Endothelial cell of umbilical vein (primary cell): ENCODE measurements at regions not wholly inside any gene's neighbourhood (a gene's known extent, or its start where the extent isn't known, plus 50 kb on each side); places are given as distances from the start of the nearest gene placed in this dataset.

Experiments
- BruUV-seq: library from RNA; stranded (reverse); fragments of 400-500 nt; replicated peaks from 2 replicates; lab custom pipeline; 2021; lab: Mats Ljungman, UMichigan
- CTCF ChIA-PET: fragments of 300-600, 350-600 bp; sonication (Branson Sonifier 250); formaldehyde crosslinking; loops from one replicate; lab custom pipeline; 2021; ENCODE audit warnings: antibody characterized with exemption, inconsistent platforms; lab: Charles Lee
- POLR2A ChIA-PET: fragments of 300-600, 350-600 bp; sonication (Branson Sonifier 250); formaldehyde crosslinking; loops from one replicate; lab custom pipeline; 2021; ENCODE audit warnings: antibody characterized with exemption, inconsistent platforms; lab: Charles Lee
- DNase-seq: peaks from one replicate; pipeline ENCODE4 v3.0.0-alpha.2; 2011; ENCODE audit warnings: low read depth, low spot score
- FAIRE-seq: peaks from 2 replicates; lab custom pipeline; 2011; peaks lifted over from hg19 to GRCh38; lab: Jason Lieb, UNC
- H2AFZ ChIP-seq: 2 replicates; pipeline ENCODE4 v1.6.0; 2012; ENCODE audit warnings: low read depth, low read length, control low read depth, inconsistent platforms
- H3K27ac ChIP-seq: 2 replicates; pipeline ENCODE4 v1.5.1; 2011; ENCODE audit warnings: low read depth, mild to moderate bottlenecking, control low read depth, low read length, moderate library complexity; ENCODE audit not compliant: insufficient read depth
- H3K27me3 ChIP-seq, 2 experiments: 2 replicates each; pipeline versions ENCODE4 v1.6.0 to v1.6.1; 2011; ENCODE audit warnings: low read length in 2 of 2, mixed read lengths in 1 of 2; ENCODE audit not compliant: control insufficient read depth in 2 of 2, insufficient read depth in 2 of 2
- H3K36me3 ChIP-seq, 2 experiments: 2 replicates in 1 of 2; 3 replicates in 1 of 2; pipeline ENCODE4 v1.5.1; 2011; ENCODE audit warnings: low read length in 2 of 2, mild to moderate bottlenecking in 1 of 2, moderate library complexity in 1 of 2; ENCODE audit not compliant: control insufficient read depth in 2 of 2, insufficient read depth in 2 of 2; ENCODE audit errors: extremely low read depth in 1 of 2
- H3K4me1 ChIP-seq: 3 replicates; pipeline ENCODE4 v1.5.1; 2011; ENCODE audit warnings: mild to moderate bottlenecking, low read length; ENCODE audit not compliant: control insufficient read depth, insufficient read depth; ENCODE audit errors: extremely low read depth
- H3K4me2 ChIP-seq: 2 replicates; pipeline ENCODE4 v1.6.1; 2011; ENCODE audit warnings: low read length, control low read depth, mixed read lengths; ENCODE audit not compliant: insufficient read depth
- H3K4me3 ChIP-seq, 3 experiments: fragments of 200-600 bp in 1 of 3; sonication (generic), shearing (Covaris generic) in 1 of 3; replicated peaks in 1 of 3; 2 replicates each; pipeline ENCODE4 v1.5.1; 2011 to 2016; ENCODE audit warnings: control low read depth in 3 of 3, low read length in 3 of 3, mild to moderate bottlenecking in 2 of 3, inconsistent platforms in 1 of 3, low read depth in 1 of 3, moderate library complexity in 1 of 3; ENCODE audit not compliant: insufficient read depth in 1 of 3
- H3K79me2 ChIP-seq: 2 replicates; pipeline ENCODE4 v1.6.0; 2012; ENCODE audit warnings: low read length, inconsistent platforms; ENCODE audit not compliant: control insufficient read depth, insufficient read depth
- H3K9ac ChIP-seq: replicated peaks from 2 replicates; pipeline ENCODE3; 2011; ENCODE audit warnings: low read length, control low read depth; ENCODE audit not compliant: insufficient read depth; ENCODE audit errors: extremely low read depth
- H3K9me1 ChIP-seq: replicated peaks from 3 replicates; pipeline ENCODE4 v1.6.0; 2011; ENCODE audit warnings: mild to moderate bottlenecking, low read length; ENCODE audit not compliant: control insufficient read depth, insufficient read depth; ENCODE audit errors: extremely low read depth
- H3K9me3 ChIP-seq: replicated peaks from 2 replicates; pipeline ENCODE4 v1.5.1; 2012; ENCODE audit warnings: low read length, inconsistent platforms; ENCODE audit not compliant: control insufficient read depth, insufficient read depth
- H4K20me1 ChIP-seq: replicated peaks from 2 replicates; pipeline ENCODE3; 2011; ENCODE audit warnings: mild to moderate bottlenecking, low read length; ENCODE audit not compliant: control insufficient read depth, insufficient read depth; ENCODE audit errors: extremely low read depth
- EZH2 ChIP-seq: IDR thresholded peaks from 2 replicates; pipeline ENCODE4 v1.6.1; 2012; ENCODE audit warnings: borderline replicate concordance, low read depth, mild to moderate bottlenecking, moderate library complexity, low read length, inconsistent platforms; ENCODE audit not compliant: severe bottlenecking
- FOS ChIP-seq: IDR thresholded peaks from 2 replicates; pipeline ENCODE4 v1.6.1; 2011; ENCODE audit warnings: mild to moderate bottlenecking, low read length, moderate library complexity, borderline replicate concordance; ENCODE audit not compliant: insufficient read depth
- GATA2 ChIP-seq: IDR thresholded peaks from 2 replicates; pipeline ENCODE4 v1.7.0; 2011; ENCODE audit warnings: low read depth, mild to moderate bottlenecking, moderate library complexity, mixed read lengths, low read length; ENCODE audit not compliant: insufficient read length, insufficient read depth
- JUN ChIP-seq: IDR thresholded peaks from 2 replicates; pipeline ENCODE4 v1.6.1; 2011; ENCODE audit warnings: borderline replicate concordance, low read depth; ENCODE audit not compliant: insufficient read length, insufficient read depth
- MYC ChIP-seq: IDR thresholded peaks from one replicate; pipeline ENCODE4 v1.6.1; 2011; ENCODE audit warnings: mild to moderate bottlenecking, low read depth, low read length
- POLR2A ChIP-seq: IDR thresholded peaks from 2 replicates; pipeline ENCODE4 v1.6.1; 2012; ENCODE audit warnings: low read depth, mild to moderate bottlenecking, control low read depth, low read length
- POLR2AphosphoS5 ChIP-seq: IDR thresholded peaks from 2 replicates; pipeline ENCODE4 v1.6.1; 2012; ENCODE audit warnings: low read depth, mild to moderate bottlenecking, control low read depth, low read length, moderate library complexity; ENCODE audit not compliant: insufficient read depth
- dilution Hi-C: fragments of 300-500 bp; cut with MboI; formaldehyde crosslinking; loops from one replicate; pipeline ENCODE4 v1.15.0; 2019; ENCODE audit warnings: low sequenced_read_pairs; ENCODE audit not compliant: extremely low pct_ligation_motif_present
- intact Hi-C: fragments of 100-400 bp; cut with micrococcal nuclease; formaldehyde crosslinking; loops from one replicate; pipeline ENCODE4 v1.10.0; 2022
- TF ChIP-seq, protein P1 (sequence below), 2 donors: IDR thresholded peaks; 1 replicate in 1 of 2; 2 replicates in 1 of 2; pipeline ENCODE4 v1.5.1; 2011; ENCODE audit warnings: low read length in 2 of 2, mild to moderate bottlenecking in 2 of 2, moderate library complexity in 2 of 2, control low read depth in 1 of 2, inconsistent platforms in 1 of 2, low read depth in 1 of 2; ENCODE audit not compliant: insufficient read depth in 1 of 2; ENCODE audit errors: extremely low read depth in 1 of 2
- TF ChIP-seq, protein P2 (sequence below): IDR thresholded peaks from 2 replicates; pipeline ENCODE4 v1.6.1; 2011; ENCODE audit not compliant: insufficient read depth, insufficient read length

GRCh38 chr3:56874269-56874668, 72.5 kb upstream of the ARHGEF3 start:
- H4K20me1 ChIP-seq = no peaks in the 10 kb centered on the region
- no peaks in the 10 kb centered on the region for H3K79me2 ChIP-seq
- DNase-seq (no peak), FAIRE-seq (no peak)
- no peak overlapping the region for H3K4me3 ChIP-seq
- BruUV-seq = no TSS peak
- intact Hi-C loops (no loop called here), dilution Hi-C loops (no loop called here)
- H2AFZ ChIP-seq = no peak overlapping the region
- CTCF ChIA-PET = interaction anchor here (1.0 to 1.4 kb wide), 3 partner anchors 9 to 115 kb away, joined by 3 read pairs; no protein-coding TSS in a partner anchor
- TF ChIP-seq GATA2 (no peak), FOS (no peak), MYC (no peak), POLR2A (no peak), POLR2AphosphoS5 (no peak), EZH2 (no peak), JUN (no peak)
- TF ChIP-seq, protein P1, sequence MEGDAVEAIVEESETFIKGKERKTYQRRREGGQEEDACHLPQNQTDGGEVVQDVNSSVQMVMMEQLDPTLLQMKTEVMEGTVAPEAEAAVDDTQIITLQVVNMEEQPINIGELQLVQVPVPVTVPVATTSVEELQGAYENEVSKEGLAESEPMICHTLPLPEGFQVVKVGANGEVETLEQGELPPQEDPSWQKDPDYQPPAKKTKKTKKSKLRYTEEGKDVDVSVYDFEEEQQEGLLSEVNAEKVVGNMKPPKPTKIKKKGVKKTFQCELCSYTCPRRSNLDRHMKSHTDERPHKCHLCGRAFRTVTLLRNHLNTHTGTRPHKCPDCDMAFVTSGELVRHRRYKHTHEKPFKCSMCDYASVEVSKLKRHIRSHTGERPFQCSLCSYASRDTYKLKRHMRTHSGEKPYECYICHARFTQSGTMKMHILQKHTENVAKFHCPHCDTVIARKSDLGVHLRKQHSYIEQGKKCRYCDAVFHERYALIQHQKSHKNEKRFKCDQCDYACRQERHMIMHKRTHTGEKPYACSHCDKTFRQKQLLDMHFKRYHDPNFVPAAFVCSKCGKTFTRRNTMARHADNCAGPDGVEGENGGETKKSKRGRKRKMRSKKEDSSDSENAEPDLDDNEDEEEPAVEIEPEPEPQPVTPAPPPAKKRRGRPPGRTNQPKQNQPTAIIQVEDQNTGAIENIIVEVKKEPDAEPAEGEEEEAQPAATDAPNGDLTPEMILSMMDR (IDR thresholded peaks at IDR 0.05; ENCODE audit: extremely low read depth in 1 of 2, insufficient read depth in 1 of 2, low read depth in 1 of 2, low read length in 2 of 2) = no peak
- TF ChIP-seq, protein P2, sequence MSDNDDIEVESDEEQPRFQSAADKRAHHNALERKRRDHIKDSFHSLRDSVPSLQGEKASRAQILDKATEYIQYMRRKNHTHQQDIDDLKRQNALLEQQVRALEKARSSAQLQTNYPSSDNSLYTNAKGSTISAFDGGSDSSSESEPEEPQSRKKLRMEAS = no peak
- H3K4me1 ChIP-seq = peaks cover 15% of the 10 kb centered on the region
- no peaks in the 10 kb centered on the region for H3K9me3 ChIP-seq
- no peak overlapping the region for H3K9ac ChIP-seq
- POLR2A ChIA-PET = no interaction called here
- no peak overlapping the region for H3K27ac ChIP-seq
- H3K36me3 ChIP-seq = no peaks in the 10 kb centered on the region
- no peaks in the 10 kb centered on the region for H3K27me3 ChIP-seq
- H3K4me2 ChIP-seq = no peak overlapping the region
- no peaks in the 10 kb centered on the region for H3K9me1 ChIP-seq
